Mesothelial cell of epicardium (in vitro differentiated cells): ENCODE measurements at regions not wholly inside any gene's neighbourhood (a gene's known extent, or its start where the extent isn't known, plus 50 kb on each side); places are given as distances from the start of the nearest gene placed in this dataset.

ENCODE experiments used
- DNase-seq, 2 experiments: peaks; one replicate each; pipeline ENCODE4 v3.0.0; 2021; ENCODE audit warnings: low spot score in 2 of 2; ENCODE audit not compliant: unreplicated experiment in 2 of 2
- H3K27ac Mint-ChIP-seq: 2 replicates; pipeline ENCODE4 v1.8.0; 2021; ENCODE audit warnings: mixed read lengths
- H3K27me3 Mint-ChIP-seq: 2 replicates; pipeline ENCODE4 v1.8.0; 2021; ENCODE audit warnings: low read depth, mixed read lengths
- H3K36me3 Mint-ChIP-seq: 2 replicates; pipeline ENCODE4 v1.8.0; 2021; ENCODE audit warnings: mixed read lengths
- H3K4me1 Mint-ChIP-seq: 2 replicates; pipeline ENCODE4 v1.8.0; 2021; ENCODE audit warnings: mixed read lengths
- H3K4me3 Mint-ChIP-seq: 2 replicates; pipeline ENCODE4 v1.8.0; 2021; ENCODE audit warnings: mild to moderate bottlenecking, moderate library complexity, mixed read lengths
- H3K9me3 Mint-ChIP-seq: 2 replicates; pipeline ENCODE4 v1.8.0; 2021; ENCODE audit warnings: mixed read lengths
- TF ChIP-seq, protein P1 (sequence below): fragments of 200-600 bp; sonication (generic); IDR thresholded peaks from one replicate; pipeline ENCODE4 v1.5.0; 2021; ENCODE audit warnings: antibody characterized with exemption; ENCODE audit not compliant: unreplicated experiment

DNA sequence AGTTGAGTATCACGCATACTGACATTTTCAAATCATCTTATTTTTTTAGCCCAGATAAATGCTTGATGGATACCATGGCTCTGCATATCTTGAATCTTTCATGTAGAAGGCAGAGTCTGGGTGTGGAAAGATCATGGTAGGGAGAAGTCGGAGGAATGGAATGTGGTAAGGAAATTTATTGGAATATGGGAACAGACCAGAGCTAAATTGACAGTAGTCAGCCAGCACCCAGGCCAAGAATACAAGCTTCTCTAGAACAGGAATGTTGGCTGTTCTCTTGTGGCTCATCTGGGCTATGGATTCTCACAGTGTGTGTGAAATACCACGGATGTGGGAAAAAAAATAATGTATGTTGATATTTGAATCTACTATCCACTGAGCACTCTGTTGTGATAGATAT, 305.7 kb upstream of the COL8A1 start:
- Mint-ChIP-seq H3K9me3 (peaks cover 4% of the 10 kb centered on the region), H3K27me3 (peaks cover 11% of the 10 kb centered on the region), H3K27ac (no peak overlapping the region), H3K4me3 (no peak overlapping the region), H3K36me3 (no peaks in the 10 kb centered on the region), H3K4me1 (peaks cover 11% of the 10 kb centered on the region)
- TF ChIP-seq, protein P1, sequence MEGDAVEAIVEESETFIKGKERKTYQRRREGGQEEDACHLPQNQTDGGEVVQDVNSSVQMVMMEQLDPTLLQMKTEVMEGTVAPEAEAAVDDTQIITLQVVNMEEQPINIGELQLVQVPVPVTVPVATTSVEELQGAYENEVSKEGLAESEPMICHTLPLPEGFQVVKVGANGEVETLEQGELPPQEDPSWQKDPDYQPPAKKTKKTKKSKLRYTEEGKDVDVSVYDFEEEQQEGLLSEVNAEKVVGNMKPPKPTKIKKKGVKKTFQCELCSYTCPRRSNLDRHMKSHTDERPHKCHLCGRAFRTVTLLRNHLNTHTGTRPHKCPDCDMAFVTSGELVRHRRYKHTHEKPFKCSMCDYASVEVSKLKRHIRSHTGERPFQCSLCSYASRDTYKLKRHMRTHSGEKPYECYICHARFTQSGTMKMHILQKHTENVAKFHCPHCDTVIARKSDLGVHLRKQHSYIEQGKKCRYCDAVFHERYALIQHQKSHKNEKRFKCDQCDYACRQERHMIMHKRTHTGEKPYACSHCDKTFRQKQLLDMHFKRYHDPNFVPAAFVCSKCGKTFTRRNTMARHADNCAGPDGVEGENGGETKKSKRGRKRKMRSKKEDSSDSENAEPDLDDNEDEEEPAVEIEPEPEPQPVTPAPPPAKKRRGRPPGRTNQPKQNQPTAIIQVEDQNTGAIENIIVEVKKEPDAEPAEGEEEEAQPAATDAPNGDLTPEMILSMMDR, result no peak
- no peak for DNase-seq

DNA sequence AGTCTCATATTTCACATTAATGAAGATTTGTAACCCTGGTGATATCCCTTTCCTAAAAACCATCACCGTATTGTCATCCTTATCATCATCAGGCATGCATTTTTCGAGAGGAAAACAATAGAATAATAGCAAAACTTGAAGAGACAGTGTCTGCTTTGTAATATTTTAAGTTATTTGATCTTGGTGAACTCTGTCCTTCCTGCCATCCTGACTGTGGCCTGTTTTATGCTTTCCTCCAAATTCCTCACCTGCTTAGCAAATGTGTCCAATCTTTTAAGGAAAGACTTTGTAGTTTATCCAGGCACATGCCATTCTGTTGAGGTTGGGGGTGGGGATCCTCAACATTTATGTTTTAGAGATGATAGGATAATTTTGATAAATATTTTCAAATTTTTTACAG, 306.1 kb upstream of the COL8A1 start:
- H3K36me3 Mint-ChIP-seq, result no peaks in the 10 kb centered on the region
- no peak overlapping the region for H3K27ac Mint-ChIP-seq
- TF ChIP-seq, protein P1, result no peak
- peaks cover 10% of the 10 kb centered on the region for H3K27me3 Mint-ChIP-seq
- DNase-seq, result no peak
- peaks cover 11% of the 10 kb centered on the region for H3K4me1 Mint-ChIP-seq
- H3K4me3 Mint-ChIP-seq, result no peak overlapping the region
- H3K9me3 Mint-ChIP-seq, result peaks cover 4% of the 10 kb centered on the region

DNA sequence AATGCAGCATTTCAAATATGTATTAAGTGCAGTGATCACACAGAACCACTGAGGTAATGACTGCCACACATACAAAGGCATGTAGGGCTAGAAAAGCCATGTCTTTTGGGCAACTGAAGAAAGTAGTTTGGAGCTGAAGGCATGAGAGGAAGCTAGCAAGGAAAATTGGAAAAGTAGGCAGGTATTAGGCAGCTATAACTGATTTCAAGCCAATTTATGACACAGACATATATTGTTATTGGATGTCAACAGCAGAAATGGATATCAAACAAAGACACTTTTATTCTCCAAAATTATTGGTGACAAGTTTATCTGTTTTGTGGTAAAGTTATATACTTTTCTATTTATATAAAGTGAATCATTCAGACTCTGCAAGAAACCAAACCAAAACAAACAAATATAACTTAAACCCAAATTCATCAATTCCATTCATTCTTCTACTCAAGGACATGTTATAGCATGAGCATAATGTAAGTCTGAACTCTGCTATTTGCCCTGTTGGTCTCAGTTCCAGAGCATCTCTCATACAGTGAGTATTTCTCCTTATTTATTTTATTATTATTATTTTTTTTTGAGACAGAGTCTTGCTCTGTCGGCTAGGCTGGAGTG, 307.4 kb upstream of the COL8A1 start:
- peaks cover 7% of the 10 kb centered on the region for H3K27me3 Mint-ChIP-seq
- H3K4me3 Mint-ChIP-seq, result no peak overlapping the region
- peak overlapping the region; percentile 13 for H3K27ac Mint-ChIP-seq
- DNase-seq, result no peak
- no peaks in the 10 kb centered on the region for H3K36me3 Mint-ChIP-seq
- TF ChIP-seq, protein P1, result no peak
- peaks cover 11% of the 10 kb centered on the region for H3K4me1 Mint-ChIP-seq
- H3K9me3 Mint-ChIP-seq, result peaks cover 4% of the 10 kb centered on the region

DNA sequence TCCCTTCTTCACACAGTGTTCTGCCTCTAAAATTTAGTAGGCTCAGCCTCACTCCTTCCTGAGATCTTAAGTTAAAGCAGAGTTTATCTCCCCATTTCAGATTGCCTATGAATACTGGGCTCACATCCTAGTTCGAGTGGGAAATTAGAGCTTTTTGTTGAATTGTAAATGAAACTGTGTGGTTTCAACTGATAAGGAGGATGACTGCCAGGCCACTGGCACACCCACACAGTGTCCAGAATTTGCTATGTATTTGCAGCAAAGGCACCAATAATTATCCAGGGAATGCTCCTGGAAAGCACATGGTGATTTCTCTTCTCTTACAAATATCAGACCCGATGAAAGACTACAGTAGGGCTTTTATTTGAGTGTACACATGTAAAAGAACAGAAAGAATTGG, 308.1 kb upstream of the COL8A1 start:
- peaks cover 13% of the 10 kb centered on the region for H3K4me1 Mint-ChIP-seq
- no peak overlapping the region for H3K27ac Mint-ChIP-seq
- no peak overlapping the region for H3K4me3 Mint-ChIP-seq
- DNase-seq, result no peak
- H3K27me3 Mint-ChIP-seq, result peaks cover 13% of the 10 kb centered on the region
- H3K36me3 Mint-ChIP-seq, result no peaks in the 10 kb centered on the region
- peaks cover 4% of the 10 kb centered on the region for H3K9me3 Mint-ChIP-seq
- TF ChIP-seq, protein P1, result no peak

DNA sequence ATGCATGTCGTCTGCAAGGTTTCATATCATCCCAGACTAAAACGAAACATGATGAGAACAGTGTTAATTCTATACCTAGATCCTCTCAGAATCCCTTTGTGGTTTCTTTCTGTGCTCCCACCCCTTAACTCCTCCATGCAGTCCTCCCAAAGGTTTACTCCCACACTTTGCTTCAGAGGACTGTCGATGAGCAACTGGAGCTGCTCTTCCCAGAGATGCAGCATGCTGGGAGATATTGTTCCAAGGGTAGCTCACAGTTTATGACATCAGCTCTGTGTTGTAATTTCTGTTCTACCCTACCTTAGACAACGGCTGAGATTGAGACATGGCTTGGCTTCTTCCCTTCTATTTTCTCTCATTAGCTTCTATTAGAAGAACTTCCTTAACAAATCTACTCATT, 313.0 kb upstream of the COL8A1 start:
- Mint-ChIP-seq H3K36me3 (no peaks in the 10 kb centered on the region), H3K4me3 (no peak overlapping the region), H3K27me3 (peaks cover 15% of the 10 kb centered on the region), H3K27ac (no peak overlapping the region), H3K4me1 (peaks cover 5% of the 10 kb centered on the region), H3K9me3 (no peaks in the 10 kb centered on the region)
- DNase-seq, result no peak
- TF ChIP-seq, protein P1, result no peak
